Caco-2 (cell line): ENCODE measurements at regions not wholly inside any gene's neighbourhood (a gene's known extent, or its start where the extent isn't known, plus 50 kb on each side); places are given as distances from the start of the nearest gene placed in this dataset.

ENCODE experiments used
- BruUV-seq: library from RNA; stranded (reverse); fragments of 400-500 nt; replicated peaks from 2 replicates; lab custom pipeline; 2021; lab: Mats Ljungman, UMichigan
- CTCF ChIA-PET: fragments of 300-600 bp; sonication (Branson Sonifier 250); formaldehyde crosslinking; loops from one replicate; lab custom pipeline; 2022; ENCODE audit warnings: antibody characterized with exemption; lab: Charles Lee
- POLR2A ChIA-PET: fragments of 300-600 bp; sonication (Branson Sonifier 250); formaldehyde crosslinking; loops from one replicate; lab custom pipeline; 2022; ENCODE audit warnings: antibody characterized with exemption; lab: Charles Lee
- DNase-seq, 2 experiments: peaks; one replicate each; pipeline versions ENCODE4 v3.0.0 to v3.0.0-alpha.2; 2020 to 2022
- H3K27me3 ChIP-seq: replicated peaks from 2 replicates; pipeline ENCODE4 v1.6.0; 2011; ENCODE audit warnings: low read length; ENCODE audit not compliant: control insufficient read depth, insufficient read depth
- H3K36me3 ChIP-seq: 2 replicates; pipeline ENCODE4 v1.5.1; 2011; ENCODE audit warnings: low read length; ENCODE audit not compliant: control insufficient read depth, insufficient read depth
- H3K4me1 ChIP-seq: fragments of 250-450 bp; sonication (Bioruptor Pico); 2 replicates; pipeline ENCODE4 v1.5.1; 2020; ENCODE audit warnings: mild to moderate bottlenecking
- H3K4me3 ChIP-seq: 2 replicates; pipeline ENCODE4 v1.5.1; 2011; ENCODE audit warnings: low read depth, mild to moderate bottlenecking, control low read depth, low read length
- H3K9me3 ChIP-seq: fragments of 250-450 bp; sonication (Bioruptor Pico); 2 replicates; pipeline ENCODE4 v1.5.1; 2020; ENCODE audit warnings: mild to moderate bottlenecking, moderate library complexity
- H3K27ac Mint-ChIP-seq: one replicate; pipeline ENCODE4 v1.8.0; 2022; ENCODE audit warnings: mixed read lengths; ENCODE audit not compliant: unreplicated experiment
- H3K27me3 Mint-ChIP-seq: one replicate; pipeline ENCODE4 v1.8.0; 2022; ENCODE audit warnings: mixed read lengths; ENCODE audit not compliant: insufficient read depth, unreplicated experiment
- H3K36me3 Mint-ChIP-seq: one replicate; pipeline ENCODE4 v1.8.0; 2022; ENCODE audit warnings: mild to moderate bottlenecking, mixed read lengths; ENCODE audit not compliant: insufficient read depth, unreplicated experiment
- H3K4me1 Mint-ChIP-seq: one replicate; pipeline ENCODE4 v1.8.0; 2022; ENCODE audit warnings: low read depth, mixed read lengths; ENCODE audit not compliant: unreplicated experiment
- H3K4me3 Mint-ChIP-seq: one replicate; pipeline ENCODE4 v1.8.0; 2022; ENCODE audit warnings: mild to moderate bottlenecking, moderate library complexity, mixed read lengths; ENCODE audit not compliant: unreplicated experiment
- H3K9me3 Mint-ChIP-seq: one replicate; pipeline ENCODE4 v1.8.0; 2022; ENCODE audit warnings: mixed read lengths; ENCODE audit not compliant: unreplicated experiment
- intact Hi-C: fragments of 100-400 bp; cut with micrococcal nuclease; formaldehyde crosslinking; loops from one replicate; pipeline ENCODE4 v1.10.0; 2022; ENCODE audit not compliant: unreplicated experiment
- TF ChIP-seq, protein P1 (sequence below), 2 experiments: fragments of 200-600 bp in 1 of 2; IDR thresholded peaks; 1 replicate in 1 of 2; 2 replicates in 1 of 2; pipeline versions ENCODE4 v1.5.1 to v1.8.0; 2011 to 2022; ENCODE audit warnings: antibody characterized with exemption in 1 of 2, control low read depth in 1 of 2, inconsistent platforms in 1 of 2, low read depth in 1 of 2, low read length in 1 of 2, mild to moderate bottlenecking in 1 of 2, moderate library complexity in 1 of 2; ENCODE audit not compliant: insufficient read depth in 1 of 2, severe bottlenecking in 1 of 2, unreplicated experiment in 1 of 2

DNA sequence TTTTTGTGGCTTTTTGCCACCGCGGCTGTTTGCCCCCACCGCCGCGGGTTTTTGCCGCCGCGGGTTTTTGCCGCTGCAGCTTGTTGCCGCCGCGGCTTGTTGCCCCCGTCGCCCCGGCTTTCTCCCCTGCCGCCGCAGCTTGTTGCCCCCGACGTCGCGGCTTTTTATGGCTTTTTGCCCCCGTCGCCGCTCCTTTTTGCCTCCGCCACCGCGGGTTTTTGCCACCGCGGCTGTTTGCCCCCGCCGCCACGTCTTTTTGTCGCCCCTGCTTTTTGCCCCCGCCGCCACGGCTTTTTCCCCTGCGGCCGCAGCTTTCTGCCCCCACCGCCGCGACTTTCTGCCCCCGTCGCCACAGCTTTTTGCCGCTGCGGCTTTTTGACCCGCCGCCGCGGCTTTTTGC lies 149.5 kb downstream of the KCNJ18 start:
- intact Hi-C loops, result no loop called here
- ChIA-PET CTCF (no interaction called here), POLR2A (no interaction called here)
- H3K36me3 Mint-ChIP-seq, result peaks cover 7% of the 10 kb centered on the region
- H3K27ac Mint-ChIP-seq, result no peak overlapping the region
- BruUV-seq, result no TSS peak
- no peaks in the 10 kb centered on the region for H3K27me3 ChIP-seq
- H3K4me3 Mint-ChIP-seq, result no peak overlapping the region
- no peaks in the 10 kb centered on the region for H3K4me1 ChIP-seq
- peaks cover 14% of the 10 kb centered on the region for H3K9me3 Mint-ChIP-seq
- no peaks in the 10 kb centered on the region for H3K4me1 Mint-ChIP-seq
- no peaks in the 10 kb centered on the region for H3K9me3 ChIP-seq
- H3K4me3 ChIP-seq, result no peak overlapping the region
- no peaks in the 10 kb centered on the region for H3K27me3 Mint-ChIP-seq
- no peak for DNase-seq
- TF ChIP-seq, protein P1, sequence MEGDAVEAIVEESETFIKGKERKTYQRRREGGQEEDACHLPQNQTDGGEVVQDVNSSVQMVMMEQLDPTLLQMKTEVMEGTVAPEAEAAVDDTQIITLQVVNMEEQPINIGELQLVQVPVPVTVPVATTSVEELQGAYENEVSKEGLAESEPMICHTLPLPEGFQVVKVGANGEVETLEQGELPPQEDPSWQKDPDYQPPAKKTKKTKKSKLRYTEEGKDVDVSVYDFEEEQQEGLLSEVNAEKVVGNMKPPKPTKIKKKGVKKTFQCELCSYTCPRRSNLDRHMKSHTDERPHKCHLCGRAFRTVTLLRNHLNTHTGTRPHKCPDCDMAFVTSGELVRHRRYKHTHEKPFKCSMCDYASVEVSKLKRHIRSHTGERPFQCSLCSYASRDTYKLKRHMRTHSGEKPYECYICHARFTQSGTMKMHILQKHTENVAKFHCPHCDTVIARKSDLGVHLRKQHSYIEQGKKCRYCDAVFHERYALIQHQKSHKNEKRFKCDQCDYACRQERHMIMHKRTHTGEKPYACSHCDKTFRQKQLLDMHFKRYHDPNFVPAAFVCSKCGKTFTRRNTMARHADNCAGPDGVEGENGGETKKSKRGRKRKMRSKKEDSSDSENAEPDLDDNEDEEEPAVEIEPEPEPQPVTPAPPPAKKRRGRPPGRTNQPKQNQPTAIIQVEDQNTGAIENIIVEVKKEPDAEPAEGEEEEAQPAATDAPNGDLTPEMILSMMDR (IDR thresholded peaks at IDR 0.05; ENCODE audit: insufficient read depth in 1 of 2, low read depth in 1 of 2, low read length in 1 of 2, severe bottlenecking in 1 of 2, unreplicated experiment in 1 of 2), result no peak
- no peaks in the 10 kb centered on the region for H3K36me3 ChIP-seq

DNA sequence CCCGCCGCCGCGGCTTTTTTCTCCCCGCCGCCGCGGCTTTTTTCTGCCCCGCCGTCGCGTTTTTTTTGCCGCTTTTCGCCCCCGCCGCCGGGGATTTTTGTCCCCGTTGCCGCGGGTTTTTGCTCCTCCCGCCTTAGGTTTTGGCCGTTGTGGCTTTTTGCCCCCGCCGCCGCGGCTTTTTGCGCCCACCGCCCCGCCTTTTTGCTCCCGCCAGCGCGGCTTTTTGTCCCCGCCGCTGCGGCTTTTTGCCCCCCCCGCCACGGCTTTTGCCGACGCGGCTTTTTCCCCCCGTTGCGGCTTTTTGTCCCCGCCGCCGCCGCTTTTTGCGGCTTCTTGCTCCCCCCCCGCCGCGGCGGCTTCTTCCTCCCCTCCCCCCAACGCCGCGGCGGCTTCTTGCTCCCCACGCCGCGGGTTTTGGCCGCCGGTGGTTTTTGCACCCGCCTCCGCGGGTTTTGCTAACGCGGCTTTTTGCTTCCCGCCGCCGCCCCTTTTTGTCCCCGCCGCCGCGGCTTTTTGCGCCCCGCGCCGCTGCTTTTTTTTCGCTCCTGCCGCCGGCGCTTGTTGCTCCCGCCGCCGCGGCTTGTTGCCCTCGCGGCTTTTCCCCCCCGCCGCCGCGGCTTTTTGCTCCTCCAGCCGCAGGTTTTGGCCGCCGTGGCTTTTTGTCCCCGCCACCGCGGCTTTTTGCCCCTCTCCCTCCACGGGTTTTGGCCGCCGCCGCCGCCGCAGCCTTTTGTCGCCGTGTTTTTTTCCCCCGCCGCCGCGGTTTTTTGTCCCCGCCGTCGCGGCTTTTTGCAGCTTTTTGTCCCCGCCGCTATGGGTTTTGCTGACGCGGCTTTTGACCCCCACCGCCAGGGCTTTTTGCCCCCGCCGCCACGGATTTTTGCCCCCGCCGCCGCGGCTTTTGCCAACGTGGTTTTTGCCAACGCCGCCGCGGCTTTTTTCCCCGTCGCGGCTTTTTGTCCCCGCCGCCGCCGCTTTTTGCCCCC lies 150.3 kb downstream of the KCNJ18 start:
- no peaks in the 10 kb centered on the region for H3K9me3 ChIP-seq
- POLR2A ChIA-PET, result no interaction called here
- intact Hi-C loops, result no loop called here
- Mint-ChIP-seq H3K9me3 (peaks cover 15% of the 10 kb centered on the region), H3K4me1 (no peaks in the 10 kb centered on the region), H3K27ac (no peak overlapping the region), H3K36me3 (peaks cover 7% of the 10 kb centered on the region), H3K27me3 (no peaks in the 10 kb centered on the region), H3K4me3 (no peak overlapping the region)
- CTCF ChIA-PET, result no interaction called here
- TF ChIP-seq, protein P1 (IDR thresholded peaks at IDR 0.05; ENCODE audit: insufficient read depth in 1 of 2, low read depth in 1 of 2, low read length in 1 of 2, severe bottlenecking in 1 of 2, unreplicated experiment in 1 of 2), result no peak
- no peaks in the 10 kb centered on the region for H3K4me1 ChIP-seq
- H3K4me3 ChIP-seq, result no peak overlapping the region
- H3K27me3 ChIP-seq, result no peaks in the 10 kb centered on the region
- no TSS peak for BruUV-seq
- no peak for DNase-seq
- no peaks in the 10 kb centered on the region for H3K36me3 ChIP-seq

DNA sequence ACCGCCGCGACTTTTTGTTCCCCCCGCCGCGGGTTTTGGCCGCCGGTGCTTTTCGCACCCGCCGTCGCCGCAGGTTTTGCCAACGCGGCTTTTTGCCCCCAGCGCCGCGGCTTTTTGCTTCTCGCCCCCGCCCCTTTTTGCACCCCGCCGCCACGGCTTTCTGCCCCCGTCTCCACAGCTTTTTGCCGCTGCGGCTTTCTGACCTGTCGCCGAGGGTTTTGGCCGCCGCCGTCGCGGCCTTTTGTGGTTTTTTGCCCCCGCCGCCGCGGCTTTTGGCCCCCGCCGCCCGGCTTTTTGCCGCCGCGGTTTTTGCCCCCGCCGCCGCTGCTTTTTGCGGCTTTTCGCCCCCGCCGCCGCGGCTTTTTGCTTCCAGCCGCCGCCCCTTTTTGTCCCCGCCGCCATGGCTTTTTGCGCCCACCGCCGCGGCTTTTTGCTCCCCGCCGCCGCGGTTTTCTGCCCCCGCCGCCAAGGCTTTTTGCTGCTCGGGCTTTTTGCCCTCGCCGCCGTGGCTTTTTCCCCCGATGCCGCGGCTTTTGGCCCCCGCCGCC lies 151.1 kb downstream of the KCNJ18 start:
- H3K27me3 Mint-ChIP-seq, result no peaks in the 10 kb centered on the region
- Histone ChIP-seq H3K4me3 (no peak overlapping the region), H3K27me3 (no peaks in the 10 kb centered on the region), H3K9me3 (no peaks in the 10 kb centered on the region), H3K4me1 (no peaks in the 10 kb centered on the region), H3K36me3 (no peaks in the 10 kb centered on the region)
- ChIA-PET POLR2A (no interaction called here), CTCF (no interaction called here)
- no peak overlapping the region for H3K4me3 Mint-ChIP-seq
- BruUV-seq, result no TSS peak
- DNase-seq, result no peak
- intact Hi-C loops, result no loop called here
- H3K4me1 Mint-ChIP-seq, result no peaks in the 10 kb centered on the region
- TF ChIP-seq, protein P1 (IDR thresholded peaks at IDR 0.05; ENCODE audit: insufficient read depth in 1 of 2, low read depth in 1 of 2, low read length in 1 of 2, severe bottlenecking in 1 of 2, unreplicated experiment in 1 of 2), result no peak
- no peak overlapping the region for H3K27ac Mint-ChIP-seq
- H3K9me3 Mint-ChIP-seq, result peaks cover 15% of the 10 kb centered on the region
- peaks cover 7% of the 10 kb centered on the region for H3K36me3 Mint-ChIP-seq
